Upper lobe of left lung (tissue), 6 donors: ENCODE measurements at regions not wholly inside any gene's neighbourhood (a gene's known extent, or its start where the extent isn't known, plus 50 kb on each side); places are given as distances from the start of the nearest gene placed in this dataset.
A peak's percentile ranks its signal among the peaks of the same experiment; 100 is the strongest.

Source experiments
- ATAC-seq, 2 donors: fragments of 200-7000 bp; cut with Tn5 transposase; one replicate each; pipeline ENCODE4 v1.9.1; 2022; ENCODE audit warnings: mild to moderate bottlenecking in 2 of 2, moderate library complexity in 2 of 2; ENCODE audit not compliant: low FRiP score in 2 of 2
- DNase-seq, 2 donors: peaks; one replicate each; pipeline ENCODE4 v3.0.0-alpha.2; 2019 to 2020
- H3K27ac ChIP-seq, 4 donors: fragments of 200-600 bp; sonication (generic); one replicate each; pipeline ENCODE4 v1.5.1; 2016 to 2019
- H3K27me3 ChIP-seq, 4 donors: fragments of 200-600 bp; sonication (generic); one replicate each; pipeline ENCODE4 v1.5.1; 2017 to 2019
- H3K36me3 ChIP-seq, 4 donors: fragments of 200-600 bp; sonication (generic); one replicate each; pipeline ENCODE4 v1.5.1; 2016 to 2019
- H3K4me1 ChIP-seq, 4 donors: fragments of 200-600 bp; sonication (generic); one replicate each; pipeline ENCODE4 v1.5.1; 2018 to 2019
- H3K4me3 ChIP-seq, 4 donors: fragments of 200-600 bp; sonication (generic); one replicate each; pipeline ENCODE4 v1.5.1; 2017 to 2019; ENCODE audit warnings: mild to moderate bottlenecking in 2 of 4, moderate library complexity in 1 of 4
- H3K9me3 ChIP-seq, 4 donors: fragments of 200-600 bp; sonication (generic); one replicate each; pipeline ENCODE4 v1.5.1; 2018 to 2019
- EP300 ChIP-seq, 4 donors: sonication (generic); formaldehyde crosslinking; IDR thresholded peaks; one replicate each; pipeline ENCODE4 v1.5.1; 2017; ENCODE audit warnings: antibody characterized with exemption in 4 of 4, control low read depth in 2 of 4
- POLR2A ChIP-seq, 4 donors: fragments of 450-650 bp; IDR thresholded peaks; one replicate each; pipeline ENCODE4 v1.5.1; 2016 to 2017; ENCODE audit warnings: antibody characterized with exemption in 4 of 4, mild to moderate bottlenecking in 2 of 4
- POLR2AphosphoS5 ChIP-seq, 2 donors: sonication (generic); formaldehyde crosslinking; IDR thresholded peaks; one replicate each; pipeline ENCODE4 v1.5.1; 2017; ENCODE audit warnings: antibody characterized with exemption in 2 of 2
- WGBS, 2 donors: methylation state at CpG; one replicate each; pipeline ENCODE4 v1.1.5; 2017 to 2018; 5-methylcytosine and 5-hydroxymethylcytosine counted together
- TF ChIP-seq, protein P1 (sequence below), 6 experiments: fragments of 450-650 bp in 4 of 6; fragments of 200-600 bp in 2 of 6; sonication (generic) in 2 of 6; IDR thresholded peaks; one replicate each; pipeline ENCODE4 v1.5.1; 2016 to 2019; ENCODE audit warnings: antibody characterized with exemption in 6 of 6
- donor health status: DM: no; HTN: no; CAD: no; lungs with moderate emphysema.
- donor health status: DM: no; HTN: yes; CAD: no; lungs with severe emphysema.

DNA sequence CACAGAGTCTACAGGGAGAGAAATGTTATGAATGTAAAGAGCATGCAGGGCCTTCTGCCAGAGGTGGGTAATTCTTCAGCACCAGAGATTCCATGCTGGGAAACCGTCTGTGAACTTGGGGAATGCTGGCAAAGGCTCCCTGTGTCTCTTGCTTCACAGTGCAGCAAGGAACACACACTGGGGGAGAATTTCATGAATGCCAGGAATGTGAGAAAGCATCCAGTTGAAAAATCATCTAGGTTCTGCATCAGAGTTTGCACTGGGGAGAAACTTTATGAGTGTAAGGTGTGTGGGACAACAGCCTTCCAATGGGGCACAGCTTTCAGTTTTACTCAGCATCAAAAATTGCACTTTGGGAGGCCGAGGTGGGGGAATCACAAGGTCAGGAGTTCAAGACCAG lies 224.3 kb upstream of the IGFBP3 start:
- peak; percentile 34 to 46 for TF ChIP-seq POLR2AphosphoS5 (IDR thresholded peaks at IDR 0.05)
- no peak for TF ChIP-seq POLR2A (IDR thresholded peaks at IDR 0.05)
- peak in 1 of 4 donors; percentile 34 for TF ChIP-seq EP300 (IDR thresholded peaks at IDR 0.05)
- DNase-seq (no peak), ATAC-seq (peak; percentile 48 to 75)
- 52 to 64% methylated on average over 2 of the region's 2 CpGs for WGBS, 2 donors
- no peaks in the 10 kb centered on the region for H3K9me3 ChIP-seq
- H3K36me3 ChIP-seq: no peaks in the 10 kb centered on the region
- H3K27ac ChIP-seq: no peak overlapping the region
- no peaks in the 10 kb centered on the region for H3K4me1 ChIP-seq
- no peaks in the 10 kb centered on the region for H3K27me3 ChIP-seq
- H3K4me3 ChIP-seq: no peak overlapping the region

DNA sequence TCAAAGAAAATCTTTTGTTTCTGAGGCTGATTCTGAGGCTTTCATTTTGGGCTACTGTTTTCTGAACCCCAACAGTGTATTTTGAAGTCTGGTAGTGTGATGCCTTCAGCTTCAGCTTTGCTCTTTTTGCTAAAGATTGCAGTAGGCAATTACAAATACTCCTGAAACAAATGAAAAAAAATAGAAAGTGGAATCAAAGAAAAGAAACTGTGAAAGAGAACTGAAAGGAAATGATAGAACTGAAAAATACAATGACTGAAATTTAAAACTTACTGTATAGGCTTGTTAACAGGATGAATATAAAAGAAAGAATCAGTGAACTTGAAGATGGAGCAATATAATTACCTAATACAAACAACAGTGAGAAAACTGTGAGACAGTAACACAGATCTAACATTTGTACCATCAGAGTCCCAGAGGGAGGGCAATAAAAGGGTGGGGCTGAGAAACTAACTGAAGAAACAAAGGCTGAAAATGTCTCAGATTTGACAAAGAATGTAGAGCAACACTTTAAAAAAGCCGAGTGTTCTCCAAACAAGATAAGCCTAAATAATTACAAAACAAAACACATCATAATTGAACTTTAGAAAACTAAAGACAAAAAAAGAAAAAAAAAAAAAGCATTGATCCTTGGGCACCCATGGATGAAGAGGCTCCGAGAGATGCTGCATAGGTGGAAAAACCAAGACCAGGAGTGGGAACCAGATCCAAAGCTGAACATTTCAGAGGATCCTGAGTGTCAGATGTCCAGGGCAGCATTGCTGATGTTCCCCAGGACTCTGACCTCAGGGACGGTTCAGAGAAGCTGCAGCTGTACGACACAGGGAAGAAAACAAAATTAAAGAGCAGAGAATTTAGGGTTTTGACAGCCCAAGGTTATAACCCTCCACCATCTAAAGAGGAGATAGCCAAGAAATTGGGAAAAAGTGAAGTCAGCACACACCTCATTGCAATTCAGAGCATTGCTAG lies 223.2 kb upstream of the IGFBP3 start:
- no peaks in the 10 kb centered on the region for H3K9me3 ChIP-seq
- no peak for ATAC-seq
- no peak for DNase-seq
- 75 to 84% methylated on average over 4 of the region's 4 CpGs for whole genome bisulfite sequencing, 2 donors
- H3K4me3 ChIP-seq: no peak overlapping the region
- no peaks in the 10 kb centered on the region for H3K4me1 ChIP-seq
- no peaks in the 10 kb centered on the region for H3K27me3 ChIP-seq
- H3K27ac ChIP-seq: no peak overlapping the region
- H3K36me3 ChIP-seq: no peaks in the 10 kb centered on the region
- TF ChIP-seq, protein P1, sequence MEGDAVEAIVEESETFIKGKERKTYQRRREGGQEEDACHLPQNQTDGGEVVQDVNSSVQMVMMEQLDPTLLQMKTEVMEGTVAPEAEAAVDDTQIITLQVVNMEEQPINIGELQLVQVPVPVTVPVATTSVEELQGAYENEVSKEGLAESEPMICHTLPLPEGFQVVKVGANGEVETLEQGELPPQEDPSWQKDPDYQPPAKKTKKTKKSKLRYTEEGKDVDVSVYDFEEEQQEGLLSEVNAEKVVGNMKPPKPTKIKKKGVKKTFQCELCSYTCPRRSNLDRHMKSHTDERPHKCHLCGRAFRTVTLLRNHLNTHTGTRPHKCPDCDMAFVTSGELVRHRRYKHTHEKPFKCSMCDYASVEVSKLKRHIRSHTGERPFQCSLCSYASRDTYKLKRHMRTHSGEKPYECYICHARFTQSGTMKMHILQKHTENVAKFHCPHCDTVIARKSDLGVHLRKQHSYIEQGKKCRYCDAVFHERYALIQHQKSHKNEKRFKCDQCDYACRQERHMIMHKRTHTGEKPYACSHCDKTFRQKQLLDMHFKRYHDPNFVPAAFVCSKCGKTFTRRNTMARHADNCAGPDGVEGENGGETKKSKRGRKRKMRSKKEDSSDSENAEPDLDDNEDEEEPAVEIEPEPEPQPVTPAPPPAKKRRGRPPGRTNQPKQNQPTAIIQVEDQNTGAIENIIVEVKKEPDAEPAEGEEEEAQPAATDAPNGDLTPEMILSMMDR (IDR thresholded peaks at IDR 0.05): no peak
- TF ChIP-seq POLR2A (IDR thresholded peaks at IDR 0.05) (no peak), EP300 (IDR thresholded peaks at IDR 0.05) (no peak), POLR2AphosphoS5 (IDR thresholded peaks at IDR 0.05) (no peak)

DNA sequence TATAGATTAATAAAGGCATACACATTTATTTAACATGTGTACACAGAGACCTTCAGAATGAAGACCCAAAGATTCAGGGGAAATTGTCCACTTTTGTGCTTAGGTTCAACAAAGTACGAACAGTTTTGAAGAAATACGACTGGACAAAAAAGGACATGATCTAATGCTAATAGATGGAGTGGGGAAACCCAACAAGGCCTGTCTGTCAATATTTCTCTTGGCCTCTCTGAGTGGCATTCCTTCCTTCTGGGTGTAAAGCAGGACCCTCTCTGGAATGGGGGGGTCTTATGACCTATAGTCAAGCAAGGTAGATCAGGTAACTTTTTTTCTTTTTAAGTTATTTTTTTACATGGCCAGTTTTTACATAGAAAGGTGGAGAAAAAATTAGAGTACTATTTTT lies 222.3 kb upstream of the IGFBP3 start:
- WGBS, 2 donors: 85 to 94% methylated on average over 2 of the region's 2 CpGs
- no peak for DNase-seq
- H3K27me3 ChIP-seq: no peaks in the 10 kb centered on the region

DNA sequence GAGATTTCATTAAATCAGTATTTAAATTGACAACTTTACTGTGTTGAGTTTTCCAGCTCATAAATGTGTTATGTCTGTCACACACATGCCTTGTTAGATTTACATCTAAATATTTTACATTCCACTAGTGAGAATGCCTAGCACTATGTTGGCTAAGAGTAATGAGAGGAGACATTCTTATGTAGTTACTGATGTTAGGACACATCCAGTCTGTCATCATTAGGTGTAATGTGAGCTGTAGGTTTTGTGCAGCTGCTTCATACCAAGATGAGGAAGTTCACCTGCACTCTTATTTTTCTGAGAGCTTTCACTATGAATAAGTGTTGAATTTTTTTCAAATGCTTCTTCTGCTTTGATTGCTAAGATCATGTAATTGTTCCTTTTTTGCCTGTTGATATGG lies 218.0 kb upstream of the IGFBP3 start:
- no peaks in the 10 kb centered on the region for H3K4me1 ChIP-seq
- TF ChIP-seq EP300 (IDR thresholded peaks at IDR 0.05) (no peak), POLR2AphosphoS5 (IDR thresholded peaks at IDR 0.05) (no peak), POLR2A (IDR thresholded peaks at IDR 0.05) (no peak)
- TF ChIP-seq, protein P1 (IDR thresholded peaks at IDR 0.05): no peak

More for the DNA sequence above, 222.3 kb upstream of the IGFBP3 start:
- Histone ChIP-seq H3K27ac (no peak overlapping the region), H3K9me3 (no peaks in the 10 kb centered on the region), H3K36me3 (no peaks in the 10 kb centered on the region), H3K4me3 (no peak overlapping the region), H3K4me1 (no peaks in the 10 kb centered on the region)
- TF ChIP-seq POLR2A (IDR thresholded peaks at IDR 0.05) (no peak), EP300 (IDR thresholded peaks at IDR 0.05) (no peak), POLR2AphosphoS5 (IDR thresholded peaks at IDR 0.05) (no peak)
- TF ChIP-seq, protein P1 (IDR thresholded peaks at IDR 0.05): no peak
- no peak for ATAC-seq

DNA sequence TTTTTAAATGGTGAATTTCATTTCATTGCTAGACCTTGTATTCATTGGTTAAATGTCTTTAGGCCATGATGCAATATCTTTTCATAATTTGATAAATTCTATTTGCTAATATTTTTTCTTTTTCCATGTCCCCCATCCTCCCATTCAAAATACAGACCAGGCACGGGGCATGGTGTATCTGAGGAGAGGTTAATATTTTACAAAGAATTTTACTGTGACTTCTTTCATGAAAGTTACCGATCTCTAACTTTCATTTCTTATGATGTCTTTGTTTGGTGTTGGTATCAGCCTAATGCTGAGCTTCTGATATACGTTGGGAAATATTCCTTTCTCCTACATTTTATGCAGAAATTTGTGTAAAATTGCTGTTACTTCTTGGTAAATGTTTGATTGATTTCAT lies 216.7 kb upstream of the IGFBP3 start:
- H3K4me1 ChIP-seq: no peaks in the 10 kb centered on the region
- TF ChIP-seq POLR2AphosphoS5 (IDR thresholded peaks at IDR 0.05) (no peak), POLR2A (IDR thresholded peaks at IDR 0.05) (no peak), EP300 (IDR thresholded peaks at IDR 0.05) (no peak)
- TF ChIP-seq, protein P1 (IDR thresholded peaks at IDR 0.05): no peak
- 74 to 86% methylated on average over 3 of the region's 3 CpGs for WGBS, 2 donors
- no peaks in the 10 kb centered on the region for H3K9me3 ChIP-seq
- H3K36me3 ChIP-seq: no peaks in the 10 kb centered on the region
- no peak for ATAC-seq
- H3K4me3 ChIP-seq: no peak overlapping the region
- no peaks in the 10 kb centered on the region for H3K27me3 ChIP-seq
- DNase-seq: no peak
- H3K27ac ChIP-seq: no peak overlapping the region

More for the DNA sequence above, 218.0 kb upstream of the IGFBP3 start:
- DNase-seq (no peak), ATAC-seq (no peak)
- Histone ChIP-seq H3K36me3 (no peaks in the 10 kb centered on the region), H3K4me3 (no peak overlapping the region), H3K27ac (no peak overlapping the region), H3K27me3 (no peaks in the 10 kb centered on the region), H3K9me3 (no peaks in the 10 kb centered on the region)
